ENCODE measurements at regions not wholly inside any gene's neighbourhood (a gene's known extent, or its start where the extent isn't known, plus 50 kb on each side); places are given as distances from the start of the nearest gene placed in this dataset.

- CTCF ChIA-PET = no interaction called here
- POLR2A ChIA-PET = no interaction called here
- no peak for TF ChIP-seq CTCF (IDR thresholded peaks at IDR 0.05; ENCODE audit: insufficient read depth, low read length, missing control alignments)
- no peak overlapping the region for H3K4me3 ChIP-seq (ENCODE audit: low read depth, low read length)
- no peak for DNase-seq (ENCODE audit: low read depth, low spot score)
These were observed 382.1 kb downstream of the TLE4 start for GRCh38 chr9:79953908-79954307.

GRCh38 chr9:79952401-79952800 lies 380.6 kb downstream of the TLE4 start:
- no peak for TF ChIP-seq CTCF (IDR thresholded peaks at IDR 0.05; ENCODE audit: insufficient read depth, low read length, missing control alignments)
- no peak for DNase-seq (ENCODE audit: low read depth, low spot score)
- POLR2A ChIA-PET = no interaction called here

GRCh38 chr9:79946712-79947111 lies 374.9 kb downstream of the TLE4 start:
- ChIA-PET CTCF (no interaction called here), POLR2A (no interaction called here)
- H3K4me3 ChIP-seq (ENCODE audit: low read depth, low read length) = no peak overlapping the region
- no peak for TF ChIP-seq CTCF (IDR thresholded peaks at IDR 0.05; ENCODE audit: insufficient read depth, low read length, missing control alignments)
- DNase-seq (ENCODE audit: low read depth, low spot score) = no peak

More at GRCh38 chr9:79952401-79952800, 380.6 kb downstream of the TLE4 start:
- CTCF ChIA-PET = no interaction called here
- no peak overlapping the region for H3K4me3 ChIP-seq (ENCODE audit: low read depth, low read length)

- H3K4me3 ChIP-seq (ENCODE audit: low read depth, low read length) = no peak overlapping the region
- TF ChIP-seq CTCF (IDR thresholded peaks at IDR 0.05; ENCODE audit: insufficient read depth, low read length, missing control alignments) = no peak
- CTCF ChIA-PET = interaction anchor here (1.3 kb wide), 1 partner anchor 10 kb away, joined by 6 read pairs; no protein-coding TSS in a partner anchor
- POLR2A ChIA-PET = no interaction called here
- DNase-seq (ENCODE audit: low read depth, low spot score) = no peak
These were observed 373.7 kb downstream of the TLE4 start for GRCh38 chr9:79945495-79945894.

GRCh38 chr9:79945016-79945415 lies 373.3 kb downstream of the TLE4 start:
- no peak overlapping the region for H3K4me3 ChIP-seq (ENCODE audit: low read depth, low read length)
- no peak for DNase-seq (ENCODE audit: low read depth, low spot score)
- ChIA-PET POLR2A (no interaction called here), CTCF (interaction anchor here (1.3 kb wide), 1 partner anchor 10 kb away, joined by 6 read pairs; no protein-coding TSS in a partner anchor)
- TF ChIP-seq CTCF (IDR thresholded peaks at IDR 0.05; ENCODE audit: insufficient read depth, low read length, missing control alignments) = no peak

- DNase-seq (ENCODE audit: low read depth, low spot score) = no peak
- ChIA-PET POLR2A (no interaction called here), CTCF (no interaction called here)
- H3K4me3 ChIP-seq (ENCODE audit: low read depth, low read length) = no peak overlapping the region
- TF ChIP-seq CTCF (IDR thresholded peaks at IDR 0.05; ENCODE audit: insufficient read depth, low read length, missing control alignments) = no peak
These were observed 369.2 kb downstream of the TLE4 start for GRCh38 chr9:79940919-79941318.
